H1 (cell line): ENCODE measurements at regions not wholly inside any gene's neighbourhood (a gene's known extent, or its start where the extent isn't known, plus 50 kb on each side); places are given as distances from the start of the nearest gene placed in this dataset.

Experiments used
- CTCF ChIA-PET: fragments of 300-600 bp; sonication (Branson Sonifier 250); formaldehyde crosslinking; loops from one replicate; lab custom pipeline; 2021; ENCODE audit not compliant: partially characterized antibody; lab: Charles Lee
- POLR2A ChIA-PET: fragments of 300-600 bp; sonication (Branson Sonifier 250); formaldehyde crosslinking; loops from one replicate; lab custom pipeline; 2021; ENCODE audit warnings: inconsistent platforms; ENCODE audit not compliant: partially characterized antibody; lab: Charles Lee
- DNase-seq, 2 experiments: peaks; one replicate each; pipeline versions ENCODE4 v3.0.0 to v3.0.0-alpha.2; 2010 to 2022; ENCODE audit warnings: low spot score in 2 of 2, low read depth in 1 of 2, mixed read lengths in 1 of 2
- FAIRE-seq: peaks from 2 replicates; lab custom pipeline; 2011; peaks lifted over from hg19 to GRCh38; lab: Jason Lieb, UNC
- H2AFZ ChIP-seq: 2 replicates; pipeline ENCODE4 v1.8.1; 2012; ENCODE audit warnings: low read length, inconsistent platforms
- H2AK5ac ChIP-seq: 2 replicates; pipeline ENCODE4 v1.6.1; 2013; ENCODE audit warnings: low read depth, low read length
- H2BK120ac ChIP-seq: replicated peaks from 2 replicates; pipeline ENCODE3; 2013; ENCODE audit warnings: low read depth, low read length, inconsistent platforms
- H2BK12ac ChIP-seq: 2 replicates; pipeline ENCODE4 v1.6.1; 2013; ENCODE audit warnings: low read depth, low read length
- H2BK15ac ChIP-seq: 2 replicates; pipeline ENCODE4 v1.6.1; 2013; ENCODE audit warnings: low read length
- H2BK20ac ChIP-seq: 2 replicates; pipeline ENCODE4 v1.6.1; 2013; ENCODE audit warnings: low read length
- H2BK5ac ChIP-seq: 2 replicates; pipeline ENCODE4 v1.6.1; 2013; ENCODE audit warnings: low read depth, low read length
- H3K14ac ChIP-seq: 2 replicates; pipeline ENCODE4 v1.6.1; 2013; ENCODE audit warnings: inconsistent platforms; ENCODE audit not compliant: insufficient read length
- H3K18ac ChIP-seq: 2 replicates; pipeline ENCODE4 v1.6.1; 2013; ENCODE audit warnings: low read length; ENCODE audit errors: extremely low read depth
- H3K23ac ChIP-seq: 2 replicates; pipeline ENCODE4 v1.6.1; 2013; ENCODE audit warnings: inconsistent platforms; ENCODE audit not compliant: insufficient read length
- H3K23me2 ChIP-seq: 2 replicates; pipeline ENCODE4 v1.6.1; 2013; ENCODE audit warnings: low read depth, low read length
- H3K27ac ChIP-seq: 2 replicates; pipeline ENCODE4 v1.6.1; 2011; ENCODE audit warnings: low read depth, low read length, inconsistent platforms
- H3K27me3 ChIP-seq, 4 experiments: replicated peaks in 1 of 4; 1 replicate in 1 of 4; 2 replicates in 3 of 4; pipeline versions ENCODE4 v1.6.1 to v1.8.1; 2011 to 2013; ENCODE audit warnings: low read length in 3 of 4, mild to moderate bottlenecking in 3 of 4, inconsistent platforms in 2 of 4, mixed read lengths in 2 of 4, moderate library complexity in 1 of 4; ENCODE audit not compliant: control insufficient read depth in 3 of 4, insufficient read depth in 3 of 4; ENCODE audit errors: extremely low read depth in 1 of 4
- H3K36me3 ChIP-seq, 4 experiments: 2 replicates each; pipeline versions ENCODE4 v1.6.1 to v1.8.1; 2011 to 2013; ENCODE audit warnings: mild to moderate bottlenecking in 4 of 4, low read length in 3 of 4, moderate library complexity in 2 of 4, control low read depth in 1 of 4, inconsistent platforms in 1 of 4; ENCODE audit not compliant: insufficient read depth in 4 of 4, control insufficient read depth in 2 of 4
- H3K4ac ChIP-seq: replicated peaks from 2 replicates; pipeline ENCODE3; 2013; ENCODE audit warnings: low read length, low read depth, mixed read lengths, inconsistent platforms; ENCODE audit not compliant: insufficient read length
- H3K4me1 ChIP-seq, 4 experiments: replicated peaks in 1 of 4; 1 replicate in 1 of 4; 2 replicates in 3 of 4; pipeline versions ENCODE4 v1.6.1 to v1.8.1; 2011 to 2013; ENCODE audit warnings: low read length in 3 of 4, inconsistent platforms in 2 of 4, mixed read lengths in 1 of 4; ENCODE audit not compliant: insufficient read depth in 4 of 4, control insufficient read depth in 3 of 4
- H3K4me2 ChIP-seq, 2 experiments: 2 replicates each; pipeline versions ENCODE4 v1.6.1 to v1.8.1; 2011 to 2013; ENCODE audit warnings: low read depth in 2 of 2, low read length in 2 of 2, control low read depth in 1 of 2, inconsistent platforms in 1 of 2, mild to moderate bottlenecking in 1 of 2; ENCODE audit not compliant: insufficient read depth in 1 of 2
- H3K4me3 ChIP-seq, 4 experiments: fragments of 200-600, 300-600 bp in 1 of 4; sonication (generic), shearing (Covaris generic), sonication (Bioruptor Twin) in 1 of 4; 2 replicates each; pipeline versions ENCODE4 v1.5.1 to v1.8.1; 2011 to 2016; ENCODE audit warnings: low read length in 4 of 4, low read depth in 3 of 4, control low read depth in 2 of 4, inconsistent platforms in 2 of 4, mild to moderate bottlenecking in 2 of 4, mixed read lengths in 1 of 4, moderate library complexity in 1 of 4; ENCODE audit not compliant: insufficient read depth in 2 of 4; ENCODE audit errors: extremely low read depth in 1 of 4
- H3K56ac ChIP-seq: replicated peaks from 2 replicates; pipeline ENCODE3; 2013; ENCODE audit warnings: low read depth, mild to moderate bottlenecking, mixed read lengths, low read length, inconsistent platforms; ENCODE audit not compliant: insufficient read length
- H3K79me1 ChIP-seq: 2 replicates; pipeline ENCODE4 v1.6.1; 2013; ENCODE audit warnings: low read depth, low read length, control low read depth
- H3K79me2 ChIP-seq, 2 experiments: 2 replicates each; pipeline versions ENCODE4 v1.6.1 to v1.8.1; 2012 to 2013; ENCODE audit warnings: low read length in 2 of 2, mild to moderate bottlenecking in 2 of 2, inconsistent platforms in 1 of 2; ENCODE audit not compliant: insufficient read depth in 2 of 2, control insufficient read depth in 1 of 2
- H3K9ac ChIP-seq, 4 experiments: replicated peaks in 1 of 4; 1 replicate in 1 of 4; 2 replicates in 3 of 4; pipeline versions ENCODE4 v1.6.1 to v1.8.1; 2011 to 2013; ENCODE audit warnings: low read depth in 3 of 4, low read length in 3 of 4, control low read depth in 2 of 4, mild to moderate bottlenecking in 2 of 4, moderate library complexity in 2 of 4, inconsistent platforms in 1 of 4; ENCODE audit errors: extremely low read depth in 1 of 4
- H3K9me3 ChIP-seq, 2 experiments: 2 replicates each; pipeline versions ENCODE4 v1.6.1 to v1.8.1; 2012 to 2013; ENCODE audit warnings: mild to moderate bottlenecking in 2 of 2, moderate library complexity in 2 of 2, control low read depth in 1 of 2, inconsistent platforms in 1 of 2, low read depth in 1 of 2, low read length in 1 of 2, mixed read lengths in 1 of 2; ENCODE audit not compliant: insufficient read depth in 2 of 2
- H4K20me1 ChIP-seq, 2 experiments: replicated peaks in 1 of 2; 2 replicates each; pipeline versions ENCODE3 to v1.8.1; 2011 to 2013; ENCODE audit warnings: inconsistent platforms in 2 of 2, low read length in 2 of 2, mild to moderate bottlenecking in 1 of 2; ENCODE audit not compliant: insufficient read depth in 2 of 2, control insufficient read depth in 1 of 2
- H4K5ac ChIP-seq: 2 replicates; pipeline ENCODE4 v1.6.1; 2013; ENCODE audit warnings: low read length, low read depth, mixed read lengths, inconsistent platforms; ENCODE audit not compliant: insufficient read length
- H4K8ac ChIP-seq: 2 replicates; pipeline ENCODE4 v1.8.0; 2013; ENCODE audit warnings: mild to moderate bottlenecking, moderate library complexity, low read length, inconsistent platforms; ENCODE audit not compliant: insufficient read depth; ENCODE audit errors: extremely low read depth
- H4K91ac ChIP-seq: replicated peaks from 2 replicates; pipeline ENCODE3; 2013; ENCODE audit warnings: low read length, mixed read lengths, inconsistent platforms; ENCODE audit not compliant: insufficient read length
- BACH1 ChIP-seq: IDR thresholded peaks from 2 replicates; pipeline ENCODE4 v1.6.1; 2012; ENCODE audit warnings: low read length, improper control_type of control experiment
- CBX8 ChIP-seq: fragments of 300-800, 300-1000 bp; sonication (generic); IDR thresholded peaks from 2 replicates; pipeline ENCODE4 v1.7.1; 2016; ENCODE audit warnings: low read depth, low read length, borderline replicate concordance
- CTBP2 ChIP-seq: IDR thresholded peaks from 2 replicates; pipeline ENCODE4 v1.7.0; 2011; ENCODE audit warnings: borderline replicate concordance, mild to moderate bottlenecking, moderate library complexity, mixed read lengths, low read length; ENCODE audit not compliant: insufficient read depth, insufficient read length
- FOSL1 ChIP-seq: IDR thresholded peaks from 2 replicates; pipeline ENCODE4 v1.6.1; 2011; ENCODE audit warnings: mild to moderate bottlenecking, low read depth, low read length, moderate library complexity; ENCODE audit not compliant: insufficient read depth
- HDAC2 ChIP-seq, 2 experiments: fragments of 300-600 bp in 1 of 2; sonication (generic) in 1 of 2; IDR thresholded peaks; 2 replicates each; pipeline ENCODE4 v1.6.1; 2011 to 2012; ENCODE audit warnings: low read depth in 2 of 2, low read length in 2 of 2, mild to moderate bottlenecking in 2 of 2, moderate library complexity in 2 of 2, borderline replicate concordance in 1 of 2, inconsistent platforms in 1 of 2
- HDAC6 ChIP-seq: IDR thresholded peaks from one replicate; pipeline ENCODE4 v1.7.1; 2012; ENCODE audit warnings: low read depth, mild to moderate bottlenecking, inconsistent platforms, low read length, moderate library complexity
- RFX5 ChIP-seq: IDR thresholded peaks from 2 replicates; pipeline ENCODE4 v1.6.1; 2011; ENCODE audit warnings: low read depth, low read length, improper control_type of control experiment, borderline replicate concordance
- SIRT6 ChIP-seq: IDR thresholded peaks from one replicate; pipeline ENCODE4 v1.7.1; 2012; ENCODE audit warnings: low read length, inconsistent platforms
- SP2 ChIP-seq: IDR thresholded peaks from 2 replicates; pipeline ENCODE4 v1.6.1; 2012; ENCODE audit warnings: mild to moderate bottlenecking, low read length, inconsistent platforms
- ZNF274 ChIP-seq: IDR thresholded peaks from 2 replicates; pipeline ENCODE4 v1.7.0; 2012; ENCODE audit warnings: low read length, borderline replicate concordance; ENCODE audit errors: extremely low read depth
- WGBS, 2 experiments: shearing (Covaris generic) in 1 of 2; methylation state at CpG; one replicate each; pipeline versions ENCODE4 v1.1.6 to v1.1.7; 2013 to 2015; ENCODE audit warnings: low lambda C conversion rate in 2 of 2, mixed read lengths in 2 of 2, inconsistent platforms in 1 of 2, low coverage in 1 of 2, missing lambda C conversion rate in 1 of 2; ENCODE audit not compliant: insufficient replicate concordance in 2 of 2, insufficient coverage in 1 of 2, insufficient read length in 1 of 2; ENCODE audit errors: extremely low coverage in 1 of 2, missing lambda C conversion rate in 1 of 2; 5-methylcytosine and 5-hydroxymethylcytosine counted together
- TF ChIP-seq, protein P1 (sequence below), 3 experiments: IDR thresholded peaks; 1 replicate in 2 of 3; 2 replicates in 1 of 3; pipeline versions ENCODE4 v1.5.1 to v1.6.1; 2011; ENCODE audit warnings: low read length in 3 of 3, mild to moderate bottlenecking in 3 of 3, inconsistent platforms in 2 of 3, low read depth in 1 of 3, moderate library complexity in 1 of 3; ENCODE audit not compliant: insufficient read depth in 1 of 3; ENCODE audit errors: control extremely low read depth in 1 of 3

DNA sequence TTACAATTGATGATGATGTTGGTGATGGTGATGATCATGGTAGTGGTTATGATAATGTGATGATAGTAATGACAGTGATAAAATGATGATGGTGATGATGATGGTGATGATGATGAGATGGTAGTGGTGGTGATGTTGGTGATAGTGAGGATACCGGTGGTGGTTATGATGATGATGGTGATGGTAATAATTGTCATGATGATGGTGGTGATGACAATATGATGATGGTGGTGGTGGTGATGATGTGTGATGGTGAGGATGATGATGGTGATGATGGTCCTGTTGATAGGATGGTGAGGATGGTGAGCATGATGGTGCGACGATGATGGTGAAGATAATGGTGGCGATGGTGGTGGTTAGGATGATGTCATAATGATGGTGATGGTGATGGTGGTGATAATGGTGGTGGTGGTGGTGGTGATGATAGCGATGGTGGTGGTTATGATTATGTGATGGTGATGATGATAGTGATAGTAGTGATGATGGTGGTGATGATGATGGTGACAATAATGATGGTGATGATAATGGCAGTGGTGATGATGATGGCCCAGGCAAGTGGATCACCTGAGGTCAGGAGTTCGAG, 1129.9 kb downstream of the BRD1 start:
- H3K23me2 ChIP-seq: peaks cover 9% of the 10 kb centered on the region; the same call in 1 of the 2 replicates
- no peak overlapping the region for H3K23ac ChIP-seq
- H4K8ac ChIP-seq: no peak overlapping the region
- no peak overlapping the region for H4K5ac ChIP-seq
- no peak overlapping the region for H3K4me2 ChIP-seq
- H3K56ac ChIP-seq: peak overlapping the region; percentile 64
- H3K4ac ChIP-seq: no peak overlapping the region
- no peaks in the 10 kb centered on the region for H3K9me3 ChIP-seq
- H3K4me1 ChIP-seq: peaks cover 0 to 5% (median 1%) of the 10 kb centered on the region in 4 experiments; a peak in 2 of 7 replicates
- peaks cover 2% of the 10 kb centered on the region for H3K79me1 ChIP-seq
- 92 to 100% methylated on average over 1 to 6 of the region's 6 CpGs for WGBS, 2 experiments
- no peak overlapping the region for H2BK20ac ChIP-seq
- H3K18ac ChIP-seq: no peak overlapping the region
- H2BK5ac ChIP-seq: no peak overlapping the region
- no peak overlapping the region for H3K14ac ChIP-seq
- H3K27me3 ChIP-seq: no peaks in the 10 kb centered on the region
- no peaks in the 10 kb centered on the region; a peak in 1 of 8 replicates for H3K36me3 ChIP-seq
- ChIA-PET CTCF (interaction anchor here (2.4 kb wide), 1 partner anchor 35 kb away, joined by 6 read pairs; no protein-coding TSS in a partner anchor), POLR2A (no interaction called here)
- H2AFZ ChIP-seq: no peak overlapping the region
- H2BK15ac ChIP-seq: no peak overlapping the region
- no peak overlapping the region for H2BK12ac ChIP-seq
- peaks cover 0 to 8% of the 10 kb centered on the region in 2 experiments; a peak in 3 of 4 replicates for H3K79me2 ChIP-seq
- H2BK120ac ChIP-seq: no peak overlapping the region
- no peak for DNase-seq
- no peak overlapping the region for H3K4me3 ChIP-seq
- no peak overlapping the region; a peak in 1 of 7 replicates for H3K9ac ChIP-seq
- FAIRE-seq: no peak
- H2AK5ac ChIP-seq: peak overlapping the region; percentile 75; the same call in 1 of the 2 replicates
- no peak overlapping the region for H4K91ac ChIP-seq
- no peak overlapping the region for H3K27ac ChIP-seq
- peaks cover 1 to 20% of the 10 kb centered on the region in 2 experiments for H4K20me1 ChIP-seq
- TF ChIP-seq HDAC2 (IDR thresholded peaks at IDR 0.05; ENCODE audit: borderline replicate concordance in 1 of 2, low read depth in 2 of 2, low read length in 2 of 2): no peak
- no peak for TF ChIP-seq FOSL1
- TF ChIP-seq HDAC6: no peak
- no peak for TF ChIP-seq RFX5
- TF ChIP-seq, protein P1, sequence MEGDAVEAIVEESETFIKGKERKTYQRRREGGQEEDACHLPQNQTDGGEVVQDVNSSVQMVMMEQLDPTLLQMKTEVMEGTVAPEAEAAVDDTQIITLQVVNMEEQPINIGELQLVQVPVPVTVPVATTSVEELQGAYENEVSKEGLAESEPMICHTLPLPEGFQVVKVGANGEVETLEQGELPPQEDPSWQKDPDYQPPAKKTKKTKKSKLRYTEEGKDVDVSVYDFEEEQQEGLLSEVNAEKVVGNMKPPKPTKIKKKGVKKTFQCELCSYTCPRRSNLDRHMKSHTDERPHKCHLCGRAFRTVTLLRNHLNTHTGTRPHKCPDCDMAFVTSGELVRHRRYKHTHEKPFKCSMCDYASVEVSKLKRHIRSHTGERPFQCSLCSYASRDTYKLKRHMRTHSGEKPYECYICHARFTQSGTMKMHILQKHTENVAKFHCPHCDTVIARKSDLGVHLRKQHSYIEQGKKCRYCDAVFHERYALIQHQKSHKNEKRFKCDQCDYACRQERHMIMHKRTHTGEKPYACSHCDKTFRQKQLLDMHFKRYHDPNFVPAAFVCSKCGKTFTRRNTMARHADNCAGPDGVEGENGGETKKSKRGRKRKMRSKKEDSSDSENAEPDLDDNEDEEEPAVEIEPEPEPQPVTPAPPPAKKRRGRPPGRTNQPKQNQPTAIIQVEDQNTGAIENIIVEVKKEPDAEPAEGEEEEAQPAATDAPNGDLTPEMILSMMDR (IDR thresholded peaks at IDR 0.05; ENCODE audit: control extremely low read depth in 1 of 3, insufficient read depth in 1 of 3, low read depth in 1 of 3, low read length in 3 of 3): no peak
- TF ChIP-seq SIRT6: no peak
- TF ChIP-seq CTBP2: no peak
- no peak for TF ChIP-seq ZNF274
- TF ChIP-seq CBX8: no peak
- TF ChIP-seq BACH1: no peak
- no peak for TF ChIP-seq SP2
